ENCODE measurements at regions not wholly inside any gene's neighbourhood (a gene's known extent, or its start where the extent isn't known, plus 50 kb on each side); places are given as distances from the start of the nearest gene placed in this dataset.

DNA sequence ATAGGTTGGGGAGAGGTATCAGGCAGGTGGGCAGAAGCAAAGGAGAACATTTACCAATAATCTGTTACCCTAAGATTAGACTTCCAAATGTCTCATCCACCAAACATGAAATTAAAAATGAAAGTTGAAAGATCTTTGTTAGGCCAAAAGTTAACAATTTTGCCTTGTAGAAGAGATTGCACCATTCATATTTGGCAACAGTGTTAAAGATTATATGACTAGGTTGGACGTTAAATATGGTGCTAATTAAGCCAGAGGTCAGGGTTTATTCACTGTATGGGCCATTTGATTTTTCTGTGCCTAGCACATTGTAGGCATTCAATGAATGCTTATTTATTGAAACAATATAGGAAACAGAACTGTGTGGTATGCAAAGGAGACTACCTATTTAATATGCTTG, 126.1 kb upstream of the SLC5A12 start:
- Histone ChIP-seq H3K4me3 (no peak overlapping the region), H3K36me3 (no peaks in the 10 kb centered on the region), H3K27ac (peak overlapping the region; percentile 66 to 75), H3K4me1 (peaks cover 0 to 8% of the 10 kb centered on the region in 2 donors), H3K27me3 (no peaks in the 10 kb centered on the region), H3K9me3 (no peaks in the 10 kb centered on the region)
- TF ChIP-seq, protein P1, sequence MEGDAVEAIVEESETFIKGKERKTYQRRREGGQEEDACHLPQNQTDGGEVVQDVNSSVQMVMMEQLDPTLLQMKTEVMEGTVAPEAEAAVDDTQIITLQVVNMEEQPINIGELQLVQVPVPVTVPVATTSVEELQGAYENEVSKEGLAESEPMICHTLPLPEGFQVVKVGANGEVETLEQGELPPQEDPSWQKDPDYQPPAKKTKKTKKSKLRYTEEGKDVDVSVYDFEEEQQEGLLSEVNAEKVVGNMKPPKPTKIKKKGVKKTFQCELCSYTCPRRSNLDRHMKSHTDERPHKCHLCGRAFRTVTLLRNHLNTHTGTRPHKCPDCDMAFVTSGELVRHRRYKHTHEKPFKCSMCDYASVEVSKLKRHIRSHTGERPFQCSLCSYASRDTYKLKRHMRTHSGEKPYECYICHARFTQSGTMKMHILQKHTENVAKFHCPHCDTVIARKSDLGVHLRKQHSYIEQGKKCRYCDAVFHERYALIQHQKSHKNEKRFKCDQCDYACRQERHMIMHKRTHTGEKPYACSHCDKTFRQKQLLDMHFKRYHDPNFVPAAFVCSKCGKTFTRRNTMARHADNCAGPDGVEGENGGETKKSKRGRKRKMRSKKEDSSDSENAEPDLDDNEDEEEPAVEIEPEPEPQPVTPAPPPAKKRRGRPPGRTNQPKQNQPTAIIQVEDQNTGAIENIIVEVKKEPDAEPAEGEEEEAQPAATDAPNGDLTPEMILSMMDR (IDR thresholded peaks at IDR 0.05) = no peak
- TF ChIP-seq POLR2A (IDR thresholded peaks at IDR 0.05) = no peak
- DNase-seq = no peak
- intact Hi-C loops (cut with DNase I; ENCODE audit: low total_unique reads) = no loop called here

DNA sequence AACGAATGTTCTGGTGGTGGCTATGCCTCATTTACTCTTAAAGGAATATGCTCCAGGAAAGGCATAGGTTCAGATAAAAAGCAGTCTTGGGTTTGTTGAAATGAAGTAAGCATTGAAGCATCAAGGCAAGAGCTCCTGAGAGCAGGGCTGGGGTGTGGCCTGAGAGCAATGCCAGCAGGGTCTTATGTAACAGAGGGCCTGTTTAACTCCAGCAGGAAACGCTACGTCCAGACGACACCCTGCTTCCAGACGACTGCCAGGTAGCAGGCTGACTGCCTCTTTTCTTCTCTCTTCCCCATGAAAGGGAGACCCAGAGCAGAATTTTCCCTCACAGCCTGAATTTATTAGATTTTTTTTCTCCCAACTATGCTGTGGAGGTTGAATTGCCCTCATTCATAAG, 127.2 kb upstream of the SLC5A12 start:
- Histone ChIP-seq H3K4me1 (peaks cover 0 to 8% of the 10 kb centered on the region in 2 donors), H3K27ac (peak overlapping the region; percentile 66 to 75), H3K9me3 (no peaks in the 10 kb centered on the region), H3K36me3 (no peaks in the 10 kb centered on the region), H3K27me3 (no peaks in the 10 kb centered on the region), H3K4me3 (no peak overlapping the region)
- intact Hi-C loops (cut with DNase I; ENCODE audit: low total_unique reads) = no loop called here
- peak; percentile 34 to 36 for DNase-seq
- TF ChIP-seq, protein P1 (IDR thresholded peaks at IDR 0.05) = no peak

DNA sequence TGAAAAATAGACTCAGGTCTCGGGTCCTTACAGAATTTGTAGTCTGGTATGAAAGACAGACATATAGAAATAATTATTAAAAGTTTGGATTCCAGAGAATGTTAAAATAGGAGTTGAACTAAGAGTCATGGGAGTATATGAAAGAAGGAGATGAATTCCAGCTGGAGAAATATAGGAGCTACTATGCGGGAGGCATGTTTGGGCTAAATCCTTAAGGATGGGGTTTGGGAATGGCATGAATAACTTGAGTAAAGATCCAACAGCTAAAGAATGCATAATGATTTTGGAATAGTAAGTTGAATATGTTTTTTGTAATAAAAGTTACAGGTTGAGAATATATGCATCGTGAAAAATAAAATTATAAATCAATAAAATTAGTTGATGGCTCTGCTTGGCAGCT, 129.4 kb upstream of the SLC5A12 start:
- intact Hi-C loops (cut with DNase I; ENCODE audit: low total_unique reads) = no loop called here

DNA sequence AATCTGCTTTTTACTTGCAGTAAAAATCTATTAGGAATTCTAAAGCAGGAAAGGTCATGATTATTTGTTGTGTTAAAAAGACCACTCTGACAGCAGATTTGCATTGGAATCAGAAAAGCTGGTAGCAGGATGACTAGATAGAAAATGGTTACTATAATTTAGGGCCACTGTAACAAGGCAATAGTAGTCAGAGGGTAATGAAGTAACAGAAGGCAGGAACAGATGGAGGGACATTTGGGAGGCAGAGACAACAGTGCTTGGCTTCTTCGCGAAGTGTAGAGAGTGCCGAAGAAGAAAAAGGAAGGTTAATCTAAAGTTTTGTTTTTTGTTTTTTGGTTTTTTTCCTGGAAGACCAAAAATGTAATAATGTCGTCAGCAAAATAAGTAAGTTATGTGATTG, 129.8 kb upstream of the SLC5A12 start:
- H3K36me3 ChIP-seq = no peaks in the 10 kb centered on the region
- no peak for DNase-seq
- peaks cover 0 to 8% of the 10 kb centered on the region in 2 donors for H3K4me1 ChIP-seq
- no peak overlapping the region for H3K27ac ChIP-seq
- no peaks in the 10 kb centered on the region for H3K9me3 ChIP-seq
- intact Hi-C loops (cut with DNase I; ENCODE audit: low total_unique reads) = no loop called here
- no peaks in the 10 kb centered on the region for H3K27me3 ChIP-seq
- H3K4me3 ChIP-seq = no peak overlapping the region
- TF ChIP-seq POLR2A (IDR thresholded peaks at IDR 0.05) = no peak
- TF ChIP-seq, protein P1 (IDR thresholded peaks at IDR 0.05) = no peak

More for the DNA sequence above, 129.4 kb upstream of the SLC5A12 start:
- Histone ChIP-seq H3K9me3 (no peaks in the 10 kb centered on the region), H3K27me3 (no peaks in the 10 kb centered on the region), H3K36me3 (no peaks in the 10 kb centered on the region), H3K4me1 (peaks cover 0 to 8% of the 10 kb centered on the region in 2 donors), H3K27ac (no peak overlapping the region), H3K4me3 (no peak overlapping the region)
- TF ChIP-seq, protein P1 (IDR thresholded peaks at IDR 0.05) = no peak
- TF ChIP-seq POLR2A (IDR thresholded peaks at IDR 0.05) = no peak
- DNase-seq = no peak

DNA sequence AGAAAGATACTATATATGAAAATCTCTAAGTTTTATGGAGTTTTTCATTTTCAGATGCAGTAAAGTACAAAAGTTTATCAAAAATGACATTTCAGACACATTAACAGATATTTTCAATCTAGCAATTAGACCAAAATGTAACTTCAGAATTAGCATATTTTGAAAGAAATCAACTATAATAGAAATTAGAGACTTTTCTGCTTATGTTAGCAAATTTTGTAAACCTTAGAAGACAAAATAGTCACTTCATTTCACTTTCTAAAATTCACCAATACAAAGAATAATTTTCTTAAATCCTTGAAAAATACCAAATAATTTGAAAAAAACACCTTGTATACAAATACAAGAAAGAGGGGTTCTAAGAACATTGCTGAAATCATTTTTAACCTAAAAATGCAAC, 135.8 kb upstream of the FIBIN start:
- intact Hi-C loops (cut with DNase I; ENCODE audit: low total_unique reads) = no loop called here
- no peak overlapping the region for H3K4me3 ChIP-seq
- no peaks in the 10 kb centered on the region for H3K9me3 ChIP-seq
- no peaks in the 10 kb centered on the region for H3K36me3 ChIP-seq
- H3K4me1 ChIP-seq = no peaks in the 10 kb centered on the region
- DNase-seq = no peak
- no peak for TF ChIP-seq POLR2A (IDR thresholded peaks at IDR 0.05)
- TF ChIP-seq, protein P1 (IDR thresholded peaks at IDR 0.05) = no peak
- H3K27me3 ChIP-seq = no peaks in the 10 kb centered on the region
- no peak overlapping the region for H3K27ac ChIP-seq
